ENCODE measurements at regions not wholly inside any gene's neighbourhood (a gene's known extent, or its start where the extent isn't known, plus 50 kb on each side); places are given as distances from the start of the nearest gene placed in this dataset.

DNA sequence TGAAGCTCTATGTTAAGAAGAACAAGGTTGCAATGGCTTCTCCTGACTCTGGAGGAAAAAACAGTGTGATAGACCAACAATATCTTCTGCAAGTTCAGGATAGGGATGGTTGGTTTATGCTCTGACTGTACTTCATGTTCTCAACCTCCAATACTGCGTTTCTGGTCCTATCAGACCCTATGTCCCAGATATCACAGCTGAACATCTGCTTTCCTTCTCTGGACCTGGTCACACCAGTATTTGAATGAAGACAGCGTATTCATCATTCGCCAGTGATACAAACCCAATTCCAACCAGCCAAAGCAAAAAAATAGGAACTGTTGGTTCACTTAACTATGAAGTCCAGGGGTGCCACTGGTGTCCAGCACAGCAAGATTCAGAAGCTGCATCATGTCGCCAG, 124.5 kb upstream of the KLF3 start:
- intact Hi-C loops (cut with DNase I; ENCODE audit: low total_unique reads) (no loop called here), in situ Hi-C loops (cut with MboI; ENCODE audit: low pct_ligation_motif_present in 1 of 4, low pct_unique_long_range_greater_than_20kb in 1 of 4, low sequenced_read_pairs in 3 of 4) (no loop called here)
- DNase-seq = no peak
- Histone ChIP-seq H3K9me3 (no peaks in the 10 kb centered on the region), H3K27ac (no peak overlapping the region), H3K4me1 (peaks cover 0 to 5% (median 0%) of the 10 kb centered on the region in 4 donors), H3K4me3 (no peak overlapping the region), H3K36me3 (no peaks in the 10 kb centered on the region), H3K27me3 (no peaks in the 10 kb centered on the region)
- 91 to 98% methylated on average over 4 of the region's 4 CpGs for WGBS, 2 donors (ENCODE audit: low coverage in 1 of 2)
- no peak for TF ChIP-seq EP300 (IDR thresholded peaks at IDR 0.05; ENCODE audit: low read depth)
- TF ChIP-seq POLR2A (IDR thresholded peaks at IDR 0.05) = no peak
- TF ChIP-seq, protein P1, sequence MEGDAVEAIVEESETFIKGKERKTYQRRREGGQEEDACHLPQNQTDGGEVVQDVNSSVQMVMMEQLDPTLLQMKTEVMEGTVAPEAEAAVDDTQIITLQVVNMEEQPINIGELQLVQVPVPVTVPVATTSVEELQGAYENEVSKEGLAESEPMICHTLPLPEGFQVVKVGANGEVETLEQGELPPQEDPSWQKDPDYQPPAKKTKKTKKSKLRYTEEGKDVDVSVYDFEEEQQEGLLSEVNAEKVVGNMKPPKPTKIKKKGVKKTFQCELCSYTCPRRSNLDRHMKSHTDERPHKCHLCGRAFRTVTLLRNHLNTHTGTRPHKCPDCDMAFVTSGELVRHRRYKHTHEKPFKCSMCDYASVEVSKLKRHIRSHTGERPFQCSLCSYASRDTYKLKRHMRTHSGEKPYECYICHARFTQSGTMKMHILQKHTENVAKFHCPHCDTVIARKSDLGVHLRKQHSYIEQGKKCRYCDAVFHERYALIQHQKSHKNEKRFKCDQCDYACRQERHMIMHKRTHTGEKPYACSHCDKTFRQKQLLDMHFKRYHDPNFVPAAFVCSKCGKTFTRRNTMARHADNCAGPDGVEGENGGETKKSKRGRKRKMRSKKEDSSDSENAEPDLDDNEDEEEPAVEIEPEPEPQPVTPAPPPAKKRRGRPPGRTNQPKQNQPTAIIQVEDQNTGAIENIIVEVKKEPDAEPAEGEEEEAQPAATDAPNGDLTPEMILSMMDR (IDR thresholded peaks at IDR 0.05) = no peak
- no peak for TF ChIP-seq POLR2AphosphoS5 (IDR thresholded peaks at IDR 0.05)

DNA sequence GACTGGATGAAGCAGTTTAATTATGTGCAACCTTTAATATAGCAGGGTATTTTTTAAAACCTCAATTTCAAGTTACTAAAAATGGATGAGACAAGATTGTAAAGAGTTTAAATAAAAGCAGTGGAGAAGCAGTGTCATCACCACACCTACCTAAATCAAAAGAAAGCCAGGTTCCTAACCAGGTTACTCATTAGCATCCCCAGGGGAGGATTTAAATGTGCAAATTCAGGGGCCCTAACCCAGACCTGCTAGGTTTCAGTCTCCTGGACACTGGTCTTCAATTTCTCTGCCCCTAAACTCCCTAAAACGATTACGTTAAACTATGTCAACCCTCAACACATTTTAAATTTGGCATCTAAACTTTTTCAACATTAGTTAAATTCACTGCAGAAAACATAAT, 116.9 kb upstream of the KLF3 start:
- H3K9me3 ChIP-seq = no peaks in the 10 kb centered on the region
- no peak for DNase-seq
- H3K27me3 ChIP-seq = no peaks in the 10 kb centered on the region
- in situ Hi-C loops (cut with MboI; ENCODE audit: low pct_ligation_motif_present in 1 of 4, low pct_unique_long_range_greater_than_20kb in 1 of 4, low sequenced_read_pairs in 3 of 4) = no loop called here
- H3K27ac ChIP-seq = no peak overlapping the region
- H3K36me3 ChIP-seq = no peaks in the 10 kb centered on the region
- intact Hi-C loops (cut with DNase I; ENCODE audit: low total_unique reads) = no loop called here
- H3K4me3 ChIP-seq = no peak overlapping the region
- no peaks in the 10 kb centered on the region for H3K4me1 ChIP-seq
- WGBS, 2 donors (ENCODE audit: low coverage in 1 of 2) = 86 to 95% methylated on average over 2 of the region's 2 CpGs
- TF ChIP-seq POLR2AphosphoS5 (IDR thresholded peaks at IDR 0.05) (no peak), EP300 (IDR thresholded peaks at IDR 0.05; ENCODE audit: low read depth) (no peak), POLR2A (IDR thresholded peaks at IDR 0.05) (no peak)
- TF ChIP-seq, protein P1 (IDR thresholded peaks at IDR 0.05) = no peak

DNA sequence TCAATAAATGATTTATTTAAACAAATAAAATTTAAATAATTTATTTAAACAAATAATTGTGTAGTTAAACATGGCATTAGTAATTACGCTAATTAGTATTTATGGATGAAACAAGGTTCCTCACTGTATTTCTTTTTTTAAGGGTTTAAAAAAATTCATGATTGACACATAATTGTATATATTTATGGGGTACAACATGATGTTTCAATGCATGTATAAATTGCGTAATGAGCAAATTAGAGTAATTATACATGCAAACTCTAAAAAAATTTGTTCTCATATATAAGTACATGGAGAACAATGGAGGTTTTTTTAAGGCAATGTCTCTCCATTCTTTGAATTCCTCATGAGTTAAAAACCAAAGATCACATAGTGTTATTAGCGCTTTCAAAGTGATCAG, 115.7 kb upstream of the KLF3 start:
- no peak for DNase-seq
- H3K4me3 ChIP-seq = no peak overlapping the region
- H3K36me3 ChIP-seq = no peaks in the 10 kb centered on the region
- TF ChIP-seq, protein P1 (IDR thresholded peaks at IDR 0.05) = no peak
- TF ChIP-seq POLR2A (IDR thresholded peaks at IDR 0.05) (no peak), EP300 (IDR thresholded peaks at IDR 0.05; ENCODE audit: low read depth) (no peak), POLR2AphosphoS5 (IDR thresholded peaks at IDR 0.05) (no peak)
- no peaks in the 10 kb centered on the region for H3K27me3 ChIP-seq
- intact Hi-C loops (cut with DNase I; ENCODE audit: low total_unique reads) = no loop called here
- H3K27ac ChIP-seq = no peak overlapping the region
- in situ Hi-C loops (cut with MboI; ENCODE audit: low pct_ligation_motif_present in 1 of 4, low pct_unique_long_range_greater_than_20kb in 1 of 4, low sequenced_read_pairs in 3 of 4) = no loop called here
- H3K4me1 ChIP-seq = no peaks in the 10 kb centered on the region
- 97% methylated on average over 3 of the region's 3 CpGs for WGBS, 2 donors (ENCODE audit: low coverage in 1 of 2)
- no peaks in the 10 kb centered on the region for H3K9me3 ChIP-seq

DNA sequence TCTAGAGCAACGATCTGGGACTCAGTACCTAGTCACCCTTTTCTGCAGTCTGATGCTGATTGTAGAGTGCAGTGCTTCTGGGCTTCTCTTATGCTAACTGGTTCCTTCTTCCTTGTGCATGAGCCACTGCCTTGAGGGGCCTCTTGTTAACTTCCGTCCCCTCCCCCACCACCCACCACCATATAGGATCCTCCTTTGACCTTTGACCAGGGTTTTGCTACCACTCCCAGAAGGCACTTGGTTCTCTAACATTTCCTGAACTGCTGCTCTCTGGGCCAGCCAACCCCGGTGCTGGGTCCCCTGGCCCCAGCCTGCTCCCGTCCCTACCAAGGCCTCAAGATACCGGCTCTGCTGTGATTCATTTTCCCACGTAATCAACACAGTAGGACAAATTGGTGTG, 104.6 kb upstream of the KLF3 start:
- in situ Hi-C loops (cut with MboI; ENCODE audit: low pct_ligation_motif_present in 1 of 4, low pct_unique_long_range_greater_than_20kb in 1 of 4, low sequenced_read_pairs in 3 of 4) = no loop called here
- no peaks in the 10 kb centered on the region for H3K36me3 ChIP-seq
- DNase-seq = no peak

More for the DNA sequence above, 104.6 kb upstream of the KLF3 start:
- Histone ChIP-seq H3K4me1 (peaks cover 0 to 16% (median 7%) of the 10 kb centered on the region in 4 donors), H3K27ac (no peak overlapping the region), H3K27me3 (no peaks in the 10 kb centered on the region), H3K9me3 (peaks cover 0 to 7% of the 10 kb centered on the region in 2 donors), H3K4me3 (no peak overlapping the region)
- 84 to 87% methylated on average over 5 to 6 of the region's 6 CpGs for WGBS, 2 donors (ENCODE audit: low coverage in 1 of 2)
- TF ChIP-seq, protein P1 (IDR thresholded peaks at IDR 0.05) = no peak
- no peak for TF ChIP-seq POLR2AphosphoS5 (IDR thresholded peaks at IDR 0.05)
- no peak for TF ChIP-seq EP300 (IDR thresholded peaks at IDR 0.05; ENCODE audit: low read depth)
- TF ChIP-seq POLR2A (IDR thresholded peaks at IDR 0.05) = no peak
- intact Hi-C loops (cut with DNase I; ENCODE audit: low total_unique reads) = no loop called here
